ENCODE measurements at regions not wholly inside any gene's neighbourhood (a gene's known extent, or its start where the extent isn't known, plus 50 kb on each side); places are given as distances from the start of the nearest gene placed in this dataset.

DNA sequence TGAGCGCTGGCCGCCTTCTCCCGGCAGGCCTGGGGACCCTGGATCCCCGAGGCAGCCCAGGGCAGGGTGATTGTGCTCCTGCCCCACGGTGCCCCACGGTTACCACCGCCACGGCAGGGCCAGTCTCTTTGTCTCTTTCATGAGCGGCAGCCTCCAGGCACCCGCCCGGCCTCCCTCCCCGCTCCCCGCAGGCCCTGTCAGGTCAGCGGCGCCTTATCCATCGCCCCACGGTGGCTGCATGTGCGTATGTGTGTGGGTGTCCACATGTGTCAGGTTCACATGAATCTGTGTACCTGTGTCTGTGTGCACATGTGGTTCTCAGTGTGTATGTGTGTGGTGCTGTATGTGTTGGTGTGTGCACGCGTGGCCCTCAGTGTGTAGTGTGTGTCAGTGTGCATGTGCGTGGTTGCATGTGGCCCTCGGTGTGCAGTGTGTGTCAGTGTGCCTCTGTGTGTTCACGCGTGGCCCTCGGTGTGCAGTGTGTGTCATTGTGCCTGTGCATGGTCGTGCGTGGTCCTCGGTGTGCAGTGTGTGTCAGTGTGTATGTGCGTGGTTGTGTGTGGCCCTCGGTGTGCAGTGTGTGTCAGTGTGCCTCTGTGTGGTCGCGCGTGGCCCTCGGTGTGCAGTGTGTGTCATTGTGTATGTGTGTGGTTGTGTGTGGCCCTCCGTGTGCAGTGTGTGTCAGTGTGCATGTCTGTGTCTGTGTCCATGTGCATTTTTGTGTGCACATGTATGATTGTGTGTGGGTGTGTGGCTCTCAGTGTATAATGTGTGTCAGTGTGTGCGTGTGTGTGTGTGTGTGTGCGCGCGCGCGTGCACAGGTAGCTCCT is 239.2 kb upstream of the GSE1 start:
- Mint-ChIP-seq H3K4me1 (ENCODE audit: low read depth) (peaks cover 19% of the 10 kb centered on the region), H3K4me3 (no peak overlapping the region), H3K27ac (peak overlapping the region; percentile 23), H3K9me3 (ENCODE audit: insufficient read depth) (no peaks in the 10 kb centered on the region), H3K27me3 (ENCODE audit: low read depth) (peaks cover 2% of the 10 kb centered on the region), H3K36me3 (ENCODE audit: low read depth) (no peaks in the 10 kb centered on the region)
- ChIA-PET CTCF (no interaction called here), POLR2A (no interaction called here)
- no peak for DNase-seq
- ATAC-seq: no peak

DNA sequence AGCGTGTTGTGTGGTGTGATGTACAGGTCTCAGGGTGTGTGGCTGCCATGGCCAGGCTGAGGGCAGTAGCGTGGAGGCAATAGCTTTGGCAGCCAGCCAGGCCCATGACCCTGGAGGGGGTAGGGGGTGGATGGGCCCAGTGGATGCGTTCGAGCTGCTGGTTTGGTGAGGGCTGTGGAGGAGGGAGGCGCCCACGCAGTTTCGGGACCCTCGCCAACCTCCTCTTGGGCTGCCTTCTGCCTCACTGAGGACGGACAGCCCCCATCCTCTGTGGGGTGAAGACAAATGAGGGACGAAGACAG is 238.6 kb upstream of the GSE1 start:
- POLR2A ChIA-PET: no interaction called here
- Mint-ChIP-seq H3K36me3 (ENCODE audit: low read depth) (no peaks in the 10 kb centered on the region), H3K4me1 (ENCODE audit: low read depth) (peaks cover 19% of the 10 kb centered on the region), H3K27me3 (ENCODE audit: low read depth) (peaks cover 2% of the 10 kb centered on the region), H3K9me3 (ENCODE audit: insufficient read depth) (no peaks in the 10 kb centered on the region), H3K4me3 (no peak overlapping the region), H3K27ac (no peak overlapping the region)
- DNase-seq (no peak), ATAC-seq (no peak)
- CTCF ChIA-PET: no interaction called here

DNA sequence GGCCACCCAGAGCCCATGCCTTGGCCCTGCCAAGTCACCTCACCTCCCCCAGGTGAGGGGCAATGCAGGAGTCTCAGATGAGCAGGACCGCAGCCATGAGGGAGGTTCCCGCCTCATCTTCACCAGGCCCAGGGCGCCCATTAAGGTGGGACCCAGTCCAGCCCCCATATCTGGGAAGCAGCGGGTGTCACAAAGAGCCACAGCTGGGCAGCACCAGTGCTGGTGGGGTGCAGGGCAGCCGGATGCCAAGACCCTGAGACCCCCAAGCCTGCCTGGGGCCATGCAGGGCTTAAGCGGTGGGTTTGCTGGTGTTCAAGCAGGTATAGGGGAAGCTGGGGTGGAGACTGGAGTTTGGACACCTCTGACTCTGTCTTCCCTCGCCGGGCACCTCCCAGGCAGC is 237.8 kb upstream of the GSE1 start:
- DNase-seq: no peak
- POLR2A ChIA-PET: no interaction called here
- Mint-ChIP-seq H3K4me1 (ENCODE audit: low read depth) (peaks cover 19% of the 10 kb centered on the region), H3K36me3 (ENCODE audit: low read depth) (no peaks in the 10 kb centered on the region), H3K27ac (no peak overlapping the region), H3K9me3 (ENCODE audit: insufficient read depth) (no peaks in the 10 kb centered on the region), H3K27me3 (ENCODE audit: low read depth) (peaks cover 2% of the 10 kb centered on the region), H3K4me3 (no peak overlapping the region)
- ATAC-seq: no peak
- CTCF ChIA-PET: no interaction called here

GRCh38 chr16:85376292-85377095 is 236.6 kb upstream of the GSE1 start:
- POLR2A ChIA-PET: no interaction called here
- Mint-ChIP-seq H3K4me3 (no peak overlapping the region), H3K27ac (no peak overlapping the region)

DNA sequence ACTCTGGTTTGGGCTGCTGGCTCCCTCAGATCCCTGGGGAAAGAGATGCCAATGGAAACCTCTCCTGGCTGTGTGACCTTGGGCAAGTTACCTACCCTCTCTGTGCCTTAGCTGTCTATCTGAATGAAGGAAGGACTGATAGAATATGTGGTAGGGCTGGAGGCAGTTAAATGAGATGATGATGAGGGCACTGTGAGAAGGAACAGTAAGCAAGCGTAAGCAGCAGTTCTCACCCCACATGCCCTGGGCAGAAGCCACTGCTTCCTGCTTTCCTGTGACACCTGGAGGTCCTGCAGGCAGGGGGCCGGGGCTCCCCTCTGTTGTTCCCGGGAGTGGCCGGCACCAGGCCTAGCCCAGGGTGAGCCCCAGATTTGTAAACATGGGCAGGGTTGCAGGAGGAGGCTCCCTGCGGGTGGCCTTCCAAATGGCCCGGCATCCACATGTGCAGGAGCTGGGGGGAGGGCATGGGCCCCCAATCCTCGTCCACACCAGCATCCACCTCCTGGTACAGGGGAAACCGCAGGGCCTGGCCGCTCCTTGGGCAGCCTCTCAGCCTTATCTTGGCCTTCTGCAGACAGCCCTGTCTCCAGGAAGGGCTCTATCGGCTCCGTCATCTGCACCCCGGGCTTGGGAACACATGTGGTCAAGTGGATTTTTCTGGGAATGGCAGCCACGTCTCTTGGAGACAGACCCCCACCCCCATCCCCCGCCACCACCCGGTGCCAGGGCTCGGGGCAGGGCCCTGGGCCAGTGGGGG is 235.6 kb upstream of the GSE1 start:
- Mint-ChIP-seq H3K27me3 (ENCODE audit: low read depth) (peaks cover 6% of the 10 kb centered on the region), H3K27ac (no peak overlapping the region), H3K4me1 (ENCODE audit: low read depth) (peaks cover 15% of the 10 kb centered on the region), H3K9me3 (ENCODE audit: insufficient read depth) (no peaks in the 10 kb centered on the region), H3K4me3 (no peak overlapping the region), H3K36me3 (ENCODE audit: low read depth) (no peaks in the 10 kb centered on the region)
- ATAC-seq: no peak
- ChIA-PET POLR2A (no interaction called here), CTCF (no interaction called here)
- no peak for DNase-seq

More at GRCh38 chr16:85376292-85377095, 236.6 kb upstream of the GSE1 start:
- ATAC-seq: no peak
- CTCF ChIA-PET: no interaction called here
- H3K9me3 Mint-ChIP-seq (ENCODE audit: insufficient read depth): no peaks in the 10 kb centered on the region
- peaks cover 6% of the 10 kb centered on the region for H3K27me3 Mint-ChIP-seq (ENCODE audit: low read depth)
- H3K4me1 Mint-ChIP-seq (ENCODE audit: low read depth): peaks cover 19% of the 10 kb centered on the region
- no peak for DNase-seq
- no peaks in the 10 kb centered on the region for H3K36me3 Mint-ChIP-seq (ENCODE audit: low read depth)

DNA sequence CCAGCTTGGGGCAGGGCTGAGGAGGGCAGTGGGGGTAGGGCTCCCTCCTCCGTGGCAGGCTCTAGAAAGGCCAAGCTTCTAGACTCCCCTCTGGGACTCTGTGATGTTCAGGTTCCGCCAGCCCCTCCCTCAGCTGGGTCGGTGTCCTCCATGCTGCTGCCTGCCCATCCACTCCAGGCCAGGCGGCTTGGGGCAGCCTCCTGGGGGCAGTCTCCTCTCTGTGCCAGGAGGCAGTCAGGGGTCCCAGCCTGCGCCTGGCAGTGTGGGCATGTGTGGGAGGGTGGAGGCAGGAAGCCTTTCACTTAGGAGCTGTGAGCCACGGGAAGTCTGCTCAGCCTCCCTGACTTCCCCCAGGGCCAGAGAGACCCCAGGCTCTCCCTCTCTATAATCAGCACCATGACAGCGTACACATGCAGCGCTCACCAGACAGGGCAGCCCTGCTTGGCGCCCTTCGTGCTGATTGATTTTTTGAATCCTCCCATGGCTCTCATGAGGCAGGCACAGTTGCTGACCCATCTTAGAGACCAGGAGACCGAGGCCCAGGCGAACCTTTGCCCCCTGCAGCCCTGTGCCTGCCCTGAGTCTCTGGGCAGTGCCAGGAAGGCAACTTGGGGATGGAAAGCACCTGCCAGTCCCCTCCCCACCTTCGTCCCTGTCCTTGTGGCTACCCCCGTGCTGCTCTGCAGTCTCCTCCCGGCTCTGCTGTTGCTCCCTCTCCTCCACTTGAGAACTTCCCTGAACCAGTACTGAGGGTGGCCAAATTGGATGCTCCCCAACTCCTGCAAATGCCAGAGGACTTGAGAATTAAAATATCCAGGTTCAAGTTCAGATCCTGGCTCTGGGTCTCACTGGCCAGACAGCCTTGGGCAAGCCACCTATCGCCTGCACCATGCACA is 234.7 kb upstream of the GSE1 start:
- DNase-seq (no peak), ATAC-seq (no peak)
- H3K4me3 Mint-ChIP-seq: no peak overlapping the region
- ChIA-PET POLR2A (no interaction called here), CTCF (no interaction called here)
- peaks cover 7% of the 10 kb centered on the region for H3K4me1 Mint-ChIP-seq (ENCODE audit: low read depth)
- H3K27ac Mint-ChIP-seq: no peak overlapping the region
- peaks cover 9% of the 10 kb centered on the region for H3K27me3 Mint-ChIP-seq (ENCODE audit: low read depth)
- H3K9me3 Mint-ChIP-seq (ENCODE audit: insufficient read depth): no peaks in the 10 kb centered on the region
- no peaks in the 10 kb centered on the region for H3K36me3 Mint-ChIP-seq (ENCODE audit: low read depth)

DNA sequence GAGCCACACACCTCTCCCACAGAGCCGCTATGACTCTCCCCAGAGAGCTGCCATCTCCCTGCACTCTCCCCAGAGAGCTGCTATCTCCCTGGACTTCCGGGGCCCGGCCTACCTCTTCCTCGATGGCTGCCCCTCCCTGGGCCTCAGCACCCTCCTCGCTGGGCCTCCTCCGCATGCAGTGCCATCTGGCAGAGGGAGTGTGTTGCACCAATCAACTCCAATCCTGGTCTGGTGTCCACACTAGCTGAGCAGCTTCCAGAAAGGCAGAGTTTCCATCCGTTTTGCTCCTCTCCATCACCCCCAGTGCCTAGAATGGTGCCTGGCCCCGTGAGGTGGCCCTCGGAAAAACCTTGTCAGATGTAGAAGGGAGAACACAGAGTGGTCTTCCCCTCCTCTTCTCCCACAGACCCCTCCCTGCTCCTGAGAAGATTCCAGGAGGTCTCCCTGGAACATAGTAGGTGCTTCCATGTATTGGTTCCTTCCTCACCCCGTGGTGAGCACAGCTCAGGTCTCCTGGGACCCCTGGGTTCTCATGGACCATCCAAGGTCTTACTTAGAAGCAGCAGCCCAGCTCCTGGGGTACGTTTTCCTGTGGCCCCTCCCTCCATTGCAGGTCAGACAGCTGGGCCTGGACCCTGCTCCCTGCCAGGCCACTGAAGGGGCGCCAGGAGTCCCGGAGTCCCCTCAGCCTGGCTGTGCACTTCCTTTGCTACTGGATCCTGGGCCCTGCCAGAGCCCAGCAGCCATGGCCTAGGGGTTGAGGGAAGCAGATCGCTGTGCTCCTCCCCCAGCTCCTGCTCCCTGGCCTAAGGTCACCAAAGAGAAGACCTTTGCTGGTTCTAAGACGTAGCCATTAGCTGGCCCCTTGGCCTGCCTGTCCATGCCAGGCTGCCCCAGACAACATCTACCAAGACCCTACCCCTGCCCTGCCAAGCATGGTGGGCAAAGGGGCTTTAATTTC is 233.8 kb upstream of the GSE1 start:
- ChIA-PET POLR2A (no interaction called here), CTCF (no interaction called here)
- Mint-ChIP-seq H3K4me3 (no peak overlapping the region), H3K4me1 (ENCODE audit: low read depth) (peaks cover 3% of the 10 kb centered on the region), H3K9me3 (ENCODE audit: insufficient read depth) (no peaks in the 10 kb centered on the region), H3K27me3 (ENCODE audit: low read depth) (peaks cover 9% of the 10 kb centered on the region), H3K27ac (no peak overlapping the region), H3K36me3 (ENCODE audit: low read depth) (no peaks in the 10 kb centered on the region)
- ATAC-seq (no peak), DNase-seq (no peak)

GRCh38 chr16:85380002-85380395 is 233.1 kb upstream of the GSE1 start:
- no peaks in the 10 kb centered on the region for H3K9me3 Mint-ChIP-seq (ENCODE audit: insufficient read depth)
- H3K27ac Mint-ChIP-seq: no peak overlapping the region
- no peak overlapping the region for H3K4me3 Mint-ChIP-seq
- CTCF ChIA-PET: no interaction called here
- peaks cover 9% of the 10 kb centered on the region for H3K27me3 Mint-ChIP-seq (ENCODE audit: low read depth)
- no peak for ATAC-seq
- DNase-seq: no peak
- H3K36me3 Mint-ChIP-seq (ENCODE audit: low read depth): no peaks in the 10 kb centered on the region
- POLR2A ChIA-PET: no interaction called here
- H3K4me1 Mint-ChIP-seq (ENCODE audit: low read depth): peaks cover 3% of the 10 kb centered on the region

- Mint-ChIP-seq H3K9me3 (ENCODE audit: insufficient read depth) (no peaks in the 10 kb centered on the region), H3K27ac (no peak overlapping the region), H3K4me1 (ENCODE audit: low read depth) (peaks cover 3% of the 10 kb centered on the region), H3K36me3 (ENCODE audit: low read depth) (no peaks in the 10 kb centered on the region), H3K4me3 (no peak overlapping the region), H3K27me3 (ENCODE audit: low read depth) (peaks cover 9% of the 10 kb centered on the region)
- POLR2A ChIA-PET: no interaction called here
- no peak for ATAC-seq
- CTCF ChIA-PET: no interaction called here
- DNase-seq: no peak
Measured at GRCh38 chr16:85380905-85381737, 232.0 kb upstream of the GSE1 start.

- Mint-ChIP-seq H3K36me3 (ENCODE audit: low read depth) (no peaks in the 10 kb centered on the region), H3K4me1 (ENCODE audit: low read depth) (peaks cover 3% of the 10 kb centered on the region)
- CTCF ChIA-PET: no interaction called here
Measured at GRCh38 chr16:85381738-85382592, 231.2 kb upstream of the GSE1 start.

More at GRCh38 chr16:85381738-85382592, 231.2 kb upstream of the GSE1 start:
- Mint-ChIP-seq H3K27me3 (ENCODE audit: low read depth) (peaks cover 9% of the 10 kb centered on the region), H3K9me3 (ENCODE audit: insufficient read depth) (no peaks in the 10 kb centered on the region), H3K4me3 (no peak overlapping the region), H3K27ac (no peak overlapping the region)
- POLR2A ChIA-PET: no interaction called here
- ATAC-seq (no peak), DNase-seq (no peak)
